ENCODE measurements at regions not wholly inside any gene's neighbourhood (a gene's known extent, or its start where the extent isn't known, plus 50 kb on each side); places are given as distances from the start of the nearest gene placed in this dataset.

DNA sequence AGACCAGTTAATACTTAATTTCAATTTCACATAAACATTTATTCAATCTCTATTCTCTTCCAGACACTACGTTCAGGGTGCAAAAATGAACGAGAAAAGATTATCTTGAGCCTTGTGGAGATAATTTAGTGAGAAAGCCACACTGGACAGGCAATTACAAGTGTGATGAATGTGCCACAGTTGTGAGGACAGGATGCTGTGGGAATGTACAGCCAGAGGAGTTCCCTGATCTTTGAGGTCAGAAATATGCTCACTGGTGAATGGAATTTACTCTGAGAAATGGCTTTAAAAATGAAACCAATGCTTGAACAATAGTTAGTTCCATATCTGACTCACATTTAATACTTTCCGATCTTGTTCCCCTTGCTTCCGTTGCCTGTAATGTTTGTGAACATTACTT lies 864.8 kb downstream of the GATA3 start (continued):
- TF ChIP-seq PRDM15 (CRISPR knock-in tag; IDR thresholded peaks at IDR 0.05) (no peak), CBX5 (IDR thresholded peaks at IDR 0.05; ENCODE audit: low read depth) (no peak), PAX5 (IDR thresholded peaks at IDR 0.05; ENCODE audit: borderline replicate concordance, low read depth, low read length) (no peak), SREBF1 (IDR thresholded peaks at IDR 0.05; ENCODE audit: low read length) (no peak), BCLAF1 (IDR thresholded peaks at IDR 0.05) (no peak), SMC3 (IDR thresholded peaks at IDR 0.05; ENCODE audit: borderline replicate concordance, low read length) (no peak)
- TF ChIP-seq, protein P1, sequence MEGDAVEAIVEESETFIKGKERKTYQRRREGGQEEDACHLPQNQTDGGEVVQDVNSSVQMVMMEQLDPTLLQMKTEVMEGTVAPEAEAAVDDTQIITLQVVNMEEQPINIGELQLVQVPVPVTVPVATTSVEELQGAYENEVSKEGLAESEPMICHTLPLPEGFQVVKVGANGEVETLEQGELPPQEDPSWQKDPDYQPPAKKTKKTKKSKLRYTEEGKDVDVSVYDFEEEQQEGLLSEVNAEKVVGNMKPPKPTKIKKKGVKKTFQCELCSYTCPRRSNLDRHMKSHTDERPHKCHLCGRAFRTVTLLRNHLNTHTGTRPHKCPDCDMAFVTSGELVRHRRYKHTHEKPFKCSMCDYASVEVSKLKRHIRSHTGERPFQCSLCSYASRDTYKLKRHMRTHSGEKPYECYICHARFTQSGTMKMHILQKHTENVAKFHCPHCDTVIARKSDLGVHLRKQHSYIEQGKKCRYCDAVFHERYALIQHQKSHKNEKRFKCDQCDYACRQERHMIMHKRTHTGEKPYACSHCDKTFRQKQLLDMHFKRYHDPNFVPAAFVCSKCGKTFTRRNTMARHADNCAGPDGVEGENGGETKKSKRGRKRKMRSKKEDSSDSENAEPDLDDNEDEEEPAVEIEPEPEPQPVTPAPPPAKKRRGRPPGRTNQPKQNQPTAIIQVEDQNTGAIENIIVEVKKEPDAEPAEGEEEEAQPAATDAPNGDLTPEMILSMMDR (IDR thresholded peaks at IDR 0.05 in 2 of 3, conservative IDR thresholded peaks at IDR 0.05 in 1 of 3; ENCODE audit: control insufficient read depth in 2 of 3, extremely low read depth in 1 of 3, insufficient read depth in 1 of 3, low read depth in 3 of 3, low read length in 3 of 3) = no peak
